ENCODE measurements at regions not wholly inside any gene's neighbourhood (a gene's known extent, or its start where the extent isn't known, plus 50 kb on each side); places are given as distances from the start of the nearest gene placed in this dataset.

DNA sequence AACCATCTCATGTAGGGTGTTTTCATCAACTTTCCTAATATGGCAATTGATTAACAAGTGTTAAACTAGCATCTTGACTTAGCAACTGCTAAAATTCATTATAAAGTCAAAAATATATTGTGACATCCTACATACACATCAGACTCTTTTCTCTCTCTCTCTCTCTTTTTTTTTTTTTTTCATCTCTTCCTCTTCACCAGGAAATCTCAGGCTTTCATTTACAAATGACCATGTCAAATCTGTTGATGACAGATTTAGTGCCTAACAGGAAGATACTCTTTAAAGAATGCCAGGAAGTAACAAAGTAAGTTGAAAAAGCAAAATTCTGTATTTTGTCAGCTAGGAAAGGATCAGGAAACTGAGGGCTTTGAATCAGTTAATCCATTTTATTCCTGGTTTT lies 365.5 kb downstream of the PCDH7 start:
- no peak overlapping the region for H3K4me3 ChIP-seq
- H4K20me1 ChIP-seq (ENCODE audit: insufficient read depth, poor library complexity, severe bottlenecking): no peaks in the 10 kb centered on the region
- no peak overlapping the region for H2AFZ ChIP-seq
- H3K27ac ChIP-seq: peak overlapping the region; percentile 8
- TF ChIP-seq, protein P1, sequence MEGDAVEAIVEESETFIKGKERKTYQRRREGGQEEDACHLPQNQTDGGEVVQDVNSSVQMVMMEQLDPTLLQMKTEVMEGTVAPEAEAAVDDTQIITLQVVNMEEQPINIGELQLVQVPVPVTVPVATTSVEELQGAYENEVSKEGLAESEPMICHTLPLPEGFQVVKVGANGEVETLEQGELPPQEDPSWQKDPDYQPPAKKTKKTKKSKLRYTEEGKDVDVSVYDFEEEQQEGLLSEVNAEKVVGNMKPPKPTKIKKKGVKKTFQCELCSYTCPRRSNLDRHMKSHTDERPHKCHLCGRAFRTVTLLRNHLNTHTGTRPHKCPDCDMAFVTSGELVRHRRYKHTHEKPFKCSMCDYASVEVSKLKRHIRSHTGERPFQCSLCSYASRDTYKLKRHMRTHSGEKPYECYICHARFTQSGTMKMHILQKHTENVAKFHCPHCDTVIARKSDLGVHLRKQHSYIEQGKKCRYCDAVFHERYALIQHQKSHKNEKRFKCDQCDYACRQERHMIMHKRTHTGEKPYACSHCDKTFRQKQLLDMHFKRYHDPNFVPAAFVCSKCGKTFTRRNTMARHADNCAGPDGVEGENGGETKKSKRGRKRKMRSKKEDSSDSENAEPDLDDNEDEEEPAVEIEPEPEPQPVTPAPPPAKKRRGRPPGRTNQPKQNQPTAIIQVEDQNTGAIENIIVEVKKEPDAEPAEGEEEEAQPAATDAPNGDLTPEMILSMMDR (IDR thresholded peaks at IDR 0.05; ENCODE audit: poor library complexity): no peak
- no peak for TF ChIP-seq EZH2phosphoT487 (IDR thresholded peaks at IDR 0.05; ENCODE audit: low read depth, severe bottlenecking, unreplicated experiment)
- H3K27me3 ChIP-seq: no peaks in the 10 kb centered on the region
- no peaks in the 10 kb centered on the region for H3K9me3 ChIP-seq (ENCODE audit: low read depth)
- H3K36me3 ChIP-seq (replicated peaks; ENCODE audit: insufficient read depth, low read depth): no peaks in the 10 kb centered on the region
- no peaks in the 10 kb centered on the region for H3K9me2 ChIP-seq (replicated peaks; ENCODE audit: insufficient read depth)
- H3K4me1 ChIP-seq (ENCODE audit: insufficient read depth): peaks cover 5% of the 10 kb centered on the region
- DNase-seq (ENCODE audit: low spot score): no peak
- peak overlapping the region; percentile 4 for H3K4me2 ChIP-seq
- H3K79me2 ChIP-seq: no peaks in the 10 kb centered on the region

DNA sequence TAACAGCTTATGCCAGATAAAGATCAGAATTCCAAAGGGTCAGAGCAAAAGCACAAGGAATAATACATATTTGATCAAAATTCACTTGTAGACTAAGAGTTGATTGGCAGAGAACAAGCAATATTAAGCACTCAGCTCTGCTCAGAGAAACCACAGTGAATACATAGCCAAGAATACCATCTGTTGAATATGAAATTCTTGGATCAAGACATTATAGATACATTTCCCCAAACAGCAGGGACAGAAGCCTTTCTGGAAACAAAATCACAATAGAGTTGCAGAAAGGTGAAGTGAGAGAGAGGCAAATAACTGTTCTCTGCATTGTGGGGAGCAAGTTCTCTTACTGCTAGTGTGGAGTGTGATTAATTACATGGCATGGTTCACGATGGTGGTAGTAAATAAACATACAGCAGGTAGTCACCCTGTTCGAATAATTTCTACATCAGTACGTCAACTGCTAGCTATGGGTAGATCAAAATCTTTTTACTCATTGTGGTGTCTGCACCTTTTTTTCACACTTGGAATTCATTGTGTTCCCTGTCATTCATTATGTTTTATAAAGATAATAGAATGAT lies 366.7 kb downstream of the PCDH7 start:
- no peaks in the 10 kb centered on the region for H3K79me2 ChIP-seq
- no peak overlapping the region for H2AFZ ChIP-seq
- no peak overlapping the region for H3K4me3 ChIP-seq
- no peak overlapping the region for H3K4me2 ChIP-seq
- H4K20me1 ChIP-seq (ENCODE audit: insufficient read depth, poor library complexity, severe bottlenecking): no peaks in the 10 kb centered on the region
- DNase-seq (ENCODE audit: low spot score): no peak
- H3K4me1 ChIP-seq (ENCODE audit: insufficient read depth): peaks cover 5% of the 10 kb centered on the region
- no peak for TF ChIP-seq EZH2 (IDR thresholded peaks at IDR 0.05; ENCODE audit: borderline replicate concordance)
- no peak for TF ChIP-seq EZH2phosphoT487 (IDR thresholded peaks at IDR 0.05; ENCODE audit: low read depth, severe bottlenecking, unreplicated experiment)
- TF ChIP-seq, protein P1 (IDR thresholded peaks at IDR 0.05; ENCODE audit: poor library complexity): no peak
- H3K36me3 ChIP-seq (replicated peaks; ENCODE audit: insufficient read depth, low read depth): no peaks in the 10 kb centered on the region
- no peaks in the 10 kb centered on the region for H3K9me2 ChIP-seq (replicated peaks; ENCODE audit: insufficient read depth)
- 83% methylated on average over 3 of the region's 3 CpGs for WGBS (ENCODE audit: low lambda C conversion rate, missing lambda C conversion rate)
- no peak overlapping the region for H3K27ac ChIP-seq
- no peaks in the 10 kb centered on the region for H3K9me3 ChIP-seq (ENCODE audit: low read depth)
- H3K27me3 ChIP-seq: no peaks in the 10 kb centered on the region

DNA sequence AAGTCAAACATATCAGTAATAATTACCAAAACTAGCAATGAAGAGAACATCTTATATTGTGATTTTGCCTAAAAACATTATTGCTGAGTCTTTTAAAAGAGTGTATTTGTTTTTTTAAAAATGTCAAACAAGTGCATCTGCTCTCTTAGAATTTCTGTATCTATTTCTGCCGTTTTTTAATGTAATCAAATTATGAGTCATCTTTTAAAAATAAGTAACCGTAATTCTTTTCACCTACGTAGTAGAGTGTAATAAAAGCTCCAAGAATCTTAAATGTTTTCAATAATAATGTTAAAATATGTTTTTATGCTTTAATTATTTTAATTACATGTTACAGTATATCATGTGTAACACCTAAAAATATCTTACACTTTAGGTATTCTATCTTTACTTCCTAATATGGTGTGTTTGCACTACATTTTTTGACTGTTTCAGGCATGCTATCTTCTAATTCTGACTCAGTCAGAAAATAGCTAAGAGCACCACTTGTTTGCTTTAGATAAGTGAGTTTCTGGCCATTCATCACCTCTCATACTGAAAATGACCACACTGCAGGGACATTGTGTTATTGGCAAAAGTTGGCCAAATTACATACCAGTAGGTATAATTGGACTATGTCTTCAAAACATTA lies 368.5 kb downstream of the PCDH7 start:
- TF ChIP-seq EZH2phosphoT487 (IDR thresholded peaks at IDR 0.05; ENCODE audit: low read depth, severe bottlenecking, unreplicated experiment) (no peak), EZH2 (IDR thresholded peaks at IDR 0.05; ENCODE audit: borderline replicate concordance) (no peak)
- TF ChIP-seq, protein P1 (IDR thresholded peaks at IDR 0.05; ENCODE audit: poor library complexity): no peak

More for the DNA sequence above, 368.5 kb downstream of the PCDH7 start:
- 64% methylated on average over 3 of the region's 3 CpGs for WGBS (ENCODE audit: low lambda C conversion rate, missing lambda C conversion rate)
- peak overlapping the region; percentile 50 for H3K27ac ChIP-seq
- H3K4me1 ChIP-seq (ENCODE audit: insufficient read depth): peaks cover 5% of the 10 kb centered on the region
- H3K9me3 ChIP-seq (ENCODE audit: low read depth): no peaks in the 10 kb centered on the region
- H3K4me2 ChIP-seq: no peak overlapping the region
- no peaks in the 10 kb centered on the region for H4K20me1 ChIP-seq (ENCODE audit: insufficient read depth, poor library complexity, severe bottlenecking)
- no peak for DNase-seq (ENCODE audit: low spot score)
- H3K79me2 ChIP-seq: no peaks in the 10 kb centered on the region
- H3K27me3 ChIP-seq: no peaks in the 10 kb centered on the region
- H3K36me3 ChIP-seq (replicated peaks; ENCODE audit: insufficient read depth, low read depth): no peaks in the 10 kb centered on the region
- no peak overlapping the region for H3K4me3 ChIP-seq
- no peak overlapping the region for H2AFZ ChIP-seq
- no peaks in the 10 kb centered on the region for H3K9me2 ChIP-seq (replicated peaks; ENCODE audit: insufficient read depth)
